Fibroblast of lung (primary cell): ENCODE measurements at regions not wholly inside any gene's neighbourhood (a gene's known extent, or its start where the extent isn't known, plus 50 kb on each side); places are given as distances from the start of the nearest gene placed in this dataset.

Source experiments
- DNase-seq, 2 donors: peaks; one replicate each; pipeline versions ENCODE4 v3.0.0 to v3.0.0-alpha.2; 2010; ENCODE audit warnings: low read depth in 2 of 2
- H2AFZ ChIP-seq: 2 replicates; pipeline ENCODE4 v1.5.1; 2012; ENCODE audit warnings: low read length, control low read depth, inconsistent platforms
- H3K27ac ChIP-seq: 2 replicates; pipeline ENCODE4 v1.5.1; 2011; ENCODE audit warnings: low read length, control low read depth; ENCODE audit not compliant: insufficient read depth
- H3K27me3 ChIP-seq: 2 replicates; pipeline ENCODE4 v1.5.1; 2011; ENCODE audit warnings: mild to moderate bottlenecking, low read length; ENCODE audit not compliant: control insufficient read depth, insufficient read depth
- H3K36me3 ChIP-seq: 2 replicates; pipeline ENCODE4 v1.5.1; 2011; ENCODE audit warnings: low read length; ENCODE audit not compliant: control insufficient read depth, insufficient read depth
- H3K4me1 ChIP-seq: 2 replicates; pipeline ENCODE4 v1.5.1; 2011; ENCODE audit warnings: low read length; ENCODE audit not compliant: control insufficient read depth, insufficient read depth; ENCODE audit errors: extremely low read depth
- H3K4me2 ChIP-seq: 2 replicates; pipeline ENCODE4 v1.5.1; 2011; ENCODE audit warnings: low read length, control low read depth; ENCODE audit not compliant: insufficient read depth; ENCODE audit errors: extremely low read depth
- H3K4me3 ChIP-seq, 4 experiments: fragments of 200-600 bp in 1 of 4; sonication (generic) in 1 of 4; replicated peaks in 1 of 4; 2 replicates each; pipeline ENCODE4 v1.5.1; 2011 to 2016; ENCODE audit warnings: low read length in 4 of 4, low read depth in 3 of 4, mild to moderate bottlenecking in 3 of 4, control low read depth in 2 of 4, inconsistent platforms in 1 of 4, mixed read lengths in 1 of 4; ENCODE audit not compliant: insufficient read depth in 1 of 4; ENCODE audit errors: control extremely low read depth in 1 of 4
- H3K79me2 ChIP-seq: 2 replicates; pipeline ENCODE4 v1.5.1; 2012; ENCODE audit warnings: mild to moderate bottlenecking, low read length, inconsistent platforms; ENCODE audit not compliant: control insufficient read depth, insufficient read depth
- H3K9ac ChIP-seq: 2 replicates; pipeline ENCODE4 v1.5.1; 2011; ENCODE audit warnings: mild to moderate bottlenecking, low read length, control low read depth; ENCODE audit not compliant: insufficient read depth
- H3K9me3 ChIP-seq: 2 replicates; pipeline ENCODE4 v1.5.1; 2012; ENCODE audit warnings: low read depth, low read length; ENCODE audit not compliant: control insufficient read depth, insufficient read depth
- H4K20me1 ChIP-seq: 2 replicates; pipeline ENCODE4 v1.5.1; 2011; ENCODE audit warnings: low read length; ENCODE audit not compliant: control insufficient read depth, insufficient read depth; ENCODE audit errors: extremely low read depth
- CTCF ChIP-seq, 2 donors: IDR thresholded peaks in 1 of 2; conservative IDR thresholded peaks in 1 of 2; 1 replicate in 1 of 2; 2 replicates in 1 of 2; pipeline ENCODE4 v1.5.1; 2011 to 2012; ENCODE audit warnings: low read length in 2 of 2, control low read depth in 1 of 2, inconsistent platforms in 1 of 2, low read depth in 1 of 2, mild to moderate bottlenecking in 1 of 2
- EZH2 ChIP-seq: IDR thresholded peaks from 2 replicates; pipeline ENCODE4 v1.5.1; 2012; ENCODE audit warnings: low read length, control low read depth, mild to moderate bottlenecking; ENCODE audit errors: missing control alignments

DNA sequence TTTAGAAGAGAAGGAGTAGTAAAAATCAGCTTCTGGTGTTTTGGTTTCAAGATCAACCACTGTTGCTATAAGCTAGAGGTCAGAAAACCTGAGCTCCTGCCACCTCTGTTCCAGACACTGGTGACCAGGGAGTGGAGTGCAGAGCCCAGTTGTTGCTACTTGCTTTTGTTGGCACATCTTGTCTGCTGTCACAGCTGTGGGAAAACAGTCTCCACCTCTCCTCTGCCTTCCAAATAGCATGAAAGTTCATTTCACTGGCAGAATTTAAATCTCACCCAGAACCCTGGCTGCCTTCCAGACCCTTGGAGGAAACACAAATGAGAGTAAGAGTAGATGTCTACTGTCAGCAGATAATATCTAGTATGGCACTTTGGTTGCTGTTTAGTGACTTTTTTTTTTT, 297.5 kb upstream of the KLF3 start:
- DNase-seq = peak; percentile 37 to 64
- H3K79me2 ChIP-seq = no peaks in the 10 kb centered on the region
- no peak overlapping the region for H3K9ac ChIP-seq
- H3K36me3 ChIP-seq = no peaks in the 10 kb centered on the region
- H3K27ac ChIP-seq = no peak overlapping the region
- H3K27me3 ChIP-seq = no peaks in the 10 kb centered on the region
- no peaks in the 10 kb centered on the region for H3K9me3 ChIP-seq
- H2AFZ ChIP-seq = no peak overlapping the region
- no peak overlapping the region for H3K4me2 ChIP-seq
- H4K20me1 ChIP-seq = no peaks in the 10 kb centered on the region
- no peak overlapping the region for H3K4me3 ChIP-seq
- no peaks in the 10 kb centered on the region for H3K4me1 ChIP-seq
- no peak for TF ChIP-seq CTCF (conservative IDR thresholded peaks at IDR 0.05 in 1 of 2, IDR thresholded peaks at IDR 0.05 in 1 of 2; ENCODE audit: low read depth in 1 of 2, low read length in 2 of 2)
- TF ChIP-seq EZH2 = no peak

- no peaks in the 10 kb centered on the region for H3K27me3 ChIP-seq
- H4K20me1 ChIP-seq = no peaks in the 10 kb centered on the region
- no peaks in the 10 kb centered on the region for H3K9me3 ChIP-seq
- H3K27ac ChIP-seq = no peak overlapping the region
- H3K4me2 ChIP-seq = no peak overlapping the region
- H3K36me3 ChIP-seq = no peaks in the 10 kb centered on the region
- DNase-seq = no peak
- no peak overlapping the region for H2AFZ ChIP-seq
- H3K4me1 ChIP-seq = no peaks in the 10 kb centered on the region
- no peak for TF ChIP-seq EZH2
- TF ChIP-seq CTCF (conservative IDR thresholded peaks at IDR 0.05 in 1 of 2, IDR thresholded peaks at IDR 0.05 in 1 of 2; ENCODE audit: low read depth in 1 of 2, low read length in 2 of 2) = no peak
- no peak overlapping the region for H3K9ac ChIP-seq
- H3K4me3 ChIP-seq = no peak overlapping the region
- no peaks in the 10 kb centered on the region for H3K79me2 ChIP-seq
These were observed 297.0 kb upstream of the KLF3 start for GRCh38 chr4:38366997-38367396.

DNA sequence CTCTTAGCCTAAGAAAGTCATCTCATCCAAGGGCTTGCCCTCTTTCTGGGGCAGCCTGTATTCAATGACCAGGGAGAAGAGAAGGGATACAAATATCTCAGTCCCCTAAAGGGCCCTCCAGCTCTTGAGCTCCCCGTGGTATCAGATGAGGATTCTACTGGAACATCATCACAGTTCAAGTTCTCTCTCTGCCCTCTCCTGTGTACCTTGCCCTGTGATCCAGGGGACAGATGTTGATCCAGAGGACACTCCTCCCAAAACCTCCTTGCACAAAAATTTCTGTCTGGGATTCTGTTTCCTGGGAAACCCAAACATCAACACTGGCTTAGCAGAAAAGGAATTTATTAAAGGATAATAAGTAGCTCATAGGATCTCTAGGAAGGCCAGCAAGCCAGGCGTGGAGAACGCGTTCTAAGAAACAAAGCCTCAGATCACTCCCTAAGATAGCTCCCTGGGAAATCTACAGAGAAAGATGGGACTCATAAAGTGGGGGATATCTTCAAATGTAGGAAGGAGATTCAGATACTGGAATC, 296.3 kb upstream of the KLF3 start:
- Histone ChIP-seq H3K27ac (no peak overlapping the region), H3K27me3 (no peaks in the 10 kb centered on the region), H3K4me1 (no peaks in the 10 kb centered on the region), H2AFZ (no peak overlapping the region), H3K36me3 (no peaks in the 10 kb centered on the region), H3K79me2 (no peaks in the 10 kb centered on the region), H4K20me1 (no peaks in the 10 kb centered on the region), H3K4me2 (no peak overlapping the region), H3K9ac (no peak overlapping the region), H3K9me3 (no peaks in the 10 kb centered on the region), H3K4me3 (no peak overlapping the region)
- TF ChIP-seq CTCF (conservative IDR thresholded peaks at IDR 0.05 in 1 of 2, IDR thresholded peaks at IDR 0.05 in 1 of 2; ENCODE audit: low read depth in 1 of 2, low read length in 2 of 2) (no peak), EZH2 (no peak)
- no peak for DNase-seq
